Activated CD8-positive, alpha-beta memory T cell treated with anti-CD3 and anti-CD28 coated beads, Interleukin-2, amount 50 U/mL, for 1 hour (primary cell): ENCODE measurements at regions not wholly inside any gene's neighbourhood (a gene's known extent, or its start where the extent isn't known, plus 50 kb on each side); places are given as distances from the start of the nearest gene placed in this dataset.
"Not testable (repeated sequence)": the region's sequence is repeated elsewhere in the genome, so short reads cannot be mapped to it uniquely, and the experiment has no call there.

Experiments used
- DNase-seq: peaks from one replicate; pipeline ENCODE4 v3.0.0-alpha.2; 2020; ENCODE audit errors: extremely low read depth

GRCh38 chr5:71905834-71906711, 187.0 kb downstream of the CARTPT start:
- no peak for DNase-seq

DNA sequence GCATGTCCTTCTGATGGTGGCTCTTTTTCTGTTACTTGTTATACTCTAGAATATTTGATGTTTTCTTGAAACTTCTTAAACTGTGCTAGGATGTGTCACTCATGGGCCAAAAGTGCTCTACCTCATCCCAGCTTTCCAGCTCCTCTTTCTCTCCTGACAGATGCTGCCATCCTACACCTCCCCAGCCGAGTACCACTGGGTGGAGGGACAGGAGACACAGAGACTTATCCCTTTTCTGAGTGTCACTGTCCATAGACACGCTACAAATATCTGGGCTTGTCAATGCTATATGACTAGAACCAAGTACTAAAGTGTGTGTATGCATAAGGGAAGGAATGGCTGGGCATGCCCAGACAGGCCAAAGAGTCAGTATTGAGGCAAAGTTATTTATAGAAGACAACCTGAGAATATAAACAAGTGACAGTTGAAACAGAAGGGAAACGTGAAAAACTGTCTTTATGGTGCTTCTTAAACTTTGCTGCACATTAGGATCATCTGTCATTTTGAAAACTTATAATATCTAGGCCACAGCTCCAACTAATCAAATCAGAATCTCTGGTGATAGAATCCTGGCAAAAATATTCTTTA, 188.0 kb downstream of the CARTPT start:
- no peak for DNase-seq

DNA sequence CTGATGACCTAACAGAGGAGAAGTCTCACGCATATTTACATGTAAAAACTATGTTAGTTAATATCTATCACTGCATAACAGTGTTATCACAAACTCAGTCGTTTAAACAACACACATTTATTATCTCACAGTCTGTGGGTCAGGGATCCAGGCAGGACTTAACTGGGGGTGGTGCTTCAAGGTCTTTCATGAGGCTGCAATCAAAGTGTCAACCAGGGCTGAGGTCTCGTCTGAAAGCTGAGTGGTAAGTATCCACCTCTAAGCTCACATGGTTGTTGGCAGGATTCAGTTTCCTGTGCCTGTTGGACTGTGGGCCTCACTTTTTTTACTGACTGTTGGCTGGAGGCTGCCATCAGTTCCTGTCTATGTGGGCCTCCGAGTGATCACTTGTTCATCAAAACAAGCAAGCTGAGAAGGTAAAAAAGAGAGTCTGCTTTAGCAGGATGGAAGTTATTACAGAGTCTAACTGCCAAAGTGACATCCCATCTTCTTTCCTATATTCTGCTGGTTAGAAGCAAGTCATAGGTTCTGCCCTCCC, 188.6 kb downstream of the CARTPT start:
- DNase-seq: no peak

DNA sequence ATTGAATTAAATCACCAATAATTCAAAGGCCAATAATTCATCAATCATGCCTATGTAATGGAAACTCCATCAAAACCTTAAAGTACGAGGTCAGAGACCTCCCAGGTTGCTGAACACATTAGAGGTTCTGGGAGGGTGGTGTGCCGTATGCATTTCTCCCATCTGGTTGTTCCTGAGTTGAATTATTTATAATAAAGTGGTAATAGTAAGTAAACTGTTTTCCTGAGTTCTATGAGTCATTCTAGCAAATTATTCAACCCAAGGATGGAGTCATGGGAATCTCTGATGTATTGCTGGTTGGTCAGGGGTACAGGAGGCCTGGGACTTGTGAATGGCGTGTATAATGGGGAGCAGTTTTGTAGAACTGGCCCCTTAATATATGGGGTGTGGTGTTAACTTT, 191.7 kb downstream of the CARTPT start:
- DNase-seq: no peak

- no peak for DNase-seq
Measured at GRCh38 chr5:71912021-71912420, 192.9 kb downstream of the CARTPT start.

- DNase-seq: no peak
Measured at GRCh38 chr5:71914281-71914680, 193.0 kb upstream of the MAP1B start.

DNA sequence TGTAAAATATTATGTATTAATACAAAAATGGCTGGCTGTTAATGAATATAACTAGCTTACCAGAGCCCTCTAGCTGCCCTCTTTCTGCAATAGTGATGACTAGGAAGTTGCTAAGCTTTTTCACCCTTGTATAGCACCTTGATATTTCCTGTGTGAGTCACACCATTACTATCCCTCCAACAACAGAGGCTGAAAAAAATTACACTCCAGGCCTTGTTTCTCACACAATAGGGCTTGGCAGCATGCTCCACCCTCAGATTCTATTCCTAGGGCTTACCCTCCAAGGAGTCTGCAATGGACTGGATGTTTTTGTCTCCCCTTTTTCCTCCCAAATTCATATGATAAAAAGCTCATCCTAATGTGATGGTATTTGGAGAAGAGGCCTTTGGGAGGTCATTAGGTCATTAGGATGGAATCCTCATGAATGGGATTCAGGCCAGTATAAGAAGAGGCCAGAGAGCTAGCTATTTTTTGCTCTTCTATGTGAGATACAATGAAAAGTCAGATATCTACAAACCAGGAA, 184.6 kb upstream of the MAP1B start:
- no peak for DNase-seq

- DNase-seq: no peak
Measured at GRCh38 chr5:71923755-71924154, 183.5 kb upstream of the MAP1B start.

GRCh38 chr5:71924325-71924724, 182.9 kb upstream of the MAP1B start:
- DNase-seq: no peak

- DNase-seq: no peak
Measured at GRCh38 chr5:71924980-71925379, 182.3 kb upstream of the MAP1B start.

GRCh38 chr5:71925608-71926091, 181.6 kb upstream of the MAP1B start:
- no peak for DNase-seq

- no peak for DNase-seq
Measured at GRCh38 chr5:71929003-71929402, 178.3 kb upstream of the MAP1B start.

DNA sequence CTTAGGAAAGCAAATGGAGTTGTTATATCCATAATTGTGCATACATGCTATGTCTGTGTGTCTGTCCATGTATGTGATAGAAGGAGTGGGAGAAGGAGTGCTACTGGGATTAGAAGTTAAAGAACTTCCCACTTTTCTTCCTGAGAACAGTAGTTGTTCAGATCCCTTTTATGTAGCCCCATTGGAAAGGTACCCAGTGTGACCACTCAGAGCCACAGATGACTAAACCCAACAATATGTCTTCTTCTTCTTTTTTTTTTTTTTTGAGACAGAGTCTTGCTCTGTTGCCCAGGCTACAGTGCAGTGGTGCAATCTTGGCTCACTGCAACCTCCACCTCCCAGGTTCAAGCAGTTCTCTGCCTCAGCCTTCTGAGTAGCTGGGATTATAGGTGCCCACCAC, 176.7 kb upstream of the MAP1B start:
- DNase-seq: not testable (repeated sequence)

DNA sequence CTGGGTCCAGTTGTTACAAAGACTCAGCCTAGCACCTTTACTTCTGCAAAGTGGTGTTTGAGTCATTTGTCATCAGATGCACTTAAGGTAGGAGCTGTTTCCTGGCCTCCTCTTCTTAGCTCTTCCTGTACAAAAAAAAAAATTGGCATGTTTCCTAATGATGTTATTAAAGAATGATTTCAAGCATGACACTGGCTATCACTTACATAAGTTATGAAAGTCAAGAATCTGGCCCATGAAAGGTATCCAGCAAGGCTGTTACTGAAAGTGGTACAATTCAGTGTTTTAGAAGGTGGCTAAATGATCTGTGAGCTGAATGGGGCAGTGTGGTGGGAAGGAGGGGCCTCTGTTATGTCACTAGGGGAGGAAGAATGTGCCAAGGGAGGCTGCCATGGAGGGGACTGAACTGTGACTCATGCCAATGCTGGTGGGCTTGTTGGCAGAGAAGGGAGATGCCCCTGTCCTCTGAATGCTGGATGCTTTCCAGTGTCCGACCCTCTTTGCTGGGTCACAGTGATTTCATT, 175.1 kb upstream of the MAP1B start:
- no peak for DNase-seq

GRCh38 chr5:71932655-71933338, 174.5 kb upstream of the MAP1B start:
- no peak for DNase-seq

- DNase-seq: no peak
Measured at GRCh38 chr5:71934322-71934721, 173.0 kb upstream of the MAP1B start.

- no peak for DNase-seq
Measured at GRCh38 chr5:71937921-71938698, 169.2 kb upstream of the MAP1B start.

GRCh38 chr5:71938895-71939294, 168.4 kb upstream of the MAP1B start:
- no peak for DNase-seq

GRCh38 chr5:71939452-71940230, 167.6 kb upstream of the MAP1B start:
- no peak for DNase-seq

DNA sequence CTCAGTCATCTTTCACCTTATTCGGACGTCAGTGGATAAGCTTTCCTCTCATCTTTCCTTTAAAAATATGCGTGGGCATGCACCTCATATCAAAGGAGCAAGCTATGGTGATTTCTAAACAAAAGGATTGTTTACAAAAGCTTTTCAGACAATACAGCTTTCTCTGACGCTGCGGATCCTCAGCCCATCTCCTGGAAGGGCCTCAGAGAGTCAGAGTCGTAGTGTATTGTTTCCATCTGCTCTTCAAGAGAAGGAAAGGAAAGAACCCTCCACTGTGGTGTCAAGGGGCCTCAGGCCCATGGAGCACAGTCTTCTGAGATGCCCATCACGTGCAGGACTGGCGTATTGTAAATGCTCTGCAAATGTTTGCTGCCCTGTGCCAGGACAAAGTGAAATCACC, 163.4 kb upstream of the MAP1B start:
- no peak for DNase-seq
